Neural cell (in vitro differentiated cells): ENCODE measurements at regions not wholly inside any gene's neighbourhood (a gene's known extent, or its start where the extent isn't known, plus 50 kb on each side); places are given as distances from the start of the nearest gene placed in this dataset.

ENCODE experiments used
- H2AFZ ChIP-seq: fragments of 200-600, 300-800 bp; sonication (generic), shearing (Covaris generic); 2 replicates; pipeline ENCODE4 v1.6.0; 2014; ENCODE audit warnings: low read depth, mild to moderate bottlenecking, antibody characterized with exemption, low read length, moderate library complexity
- H3F3A ChIP-seq: fragments of 200-600 bp; shearing (Covaris generic); 2 replicates; pipeline ENCODE4 v1.6.1; 2016; ENCODE audit warnings: mild to moderate bottlenecking, moderate library complexity, mixed read lengths, antibody characterized with exemption, low read length; ENCODE audit not compliant: insufficient read depth, poor library complexity, severe bottlenecking
- H3K27ac ChIP-seq: fragments of 200-600, 300-800 bp; sonication (generic), shearing (Covaris generic); 2 replicates; pipeline ENCODE4 v1.5.1; 2014; ENCODE audit warnings: mild to moderate bottlenecking, low read length, moderate library complexity
- H3K27me3 ChIP-seq: fragments of 300-800, 200-600 bp; sonication (generic), shearing (Covaris generic); 2 replicates; pipeline ENCODE4 v1.6.0; 2014; ENCODE audit warnings: mild to moderate bottlenecking, low read depth, low read length, moderate library complexity; ENCODE audit not compliant: insufficient read depth
- H3K36me3 ChIP-seq: fragments of 300-800, 200-600 bp; sonication (generic), shearing (Covaris generic); 2 replicates; pipeline ENCODE4 v1.5.1; 2014; ENCODE audit warnings: mild to moderate bottlenecking, antibody characterized with exemption, low read length, moderate library complexity; ENCODE audit not compliant: insufficient read depth
- H3K4me2 ChIP-seq: fragments of 300-800, 200-600 bp; sonication (generic), shearing (Covaris generic); 2 replicates; pipeline ENCODE4 v1.6.0; 2014; ENCODE audit warnings: mild to moderate bottlenecking, low read length
- H3K4me3 ChIP-seq: fragments of 300-800, 200-600 bp; sonication (generic), shearing (Covaris generic); 2 replicates; pipeline ENCODE4 v1.5.1; 2014; ENCODE audit warnings: mild to moderate bottlenecking, low read length, moderate library complexity
- H3K79me2 ChIP-seq: fragments of 200-600 bp; shearing (Covaris generic); replicated peaks from 2 replicates; pipeline ENCODE4 v1.6.0; 2014; ENCODE audit warnings: mild to moderate bottlenecking, low read length, moderate library complexity; ENCODE audit not compliant: insufficient read depth
- H3K9ac ChIP-seq: fragments of 300-800, 200-600 bp; sonication (generic), shearing (Covaris generic); 2 replicates; pipeline ENCODE4 v1.6.1; 2016; ENCODE audit warnings: mild to moderate bottlenecking, low read length, mixed read lengths
- H3K9me2 ChIP-seq: fragments of 200-600 bp; shearing (Covaris generic); 2 replicates; pipeline ENCODE4 v1.6.1; 2016; ENCODE audit warnings: mild to moderate bottlenecking, low read length, mixed read lengths; ENCODE audit not compliant: insufficient read depth
- H3K9me3 ChIP-seq: fragments of 200-600, 300-800 bp; sonication (generic), shearing (Covaris generic); 2 replicates; pipeline ENCODE4 v1.6.1; 2016; ENCODE audit warnings: mild to moderate bottlenecking, mixed run types, low read length, moderate library complexity, mixed read lengths
- H4K20me1 ChIP-seq: fragments of 200-600 bp; shearing (Covaris generic); 2 replicates; pipeline ENCODE4 v1.6.1; 2016; ENCODE audit warnings: mild to moderate bottlenecking, mixed run types; ENCODE audit not compliant: insufficient read depth
- CTCF ChIP-seq: fragments of 450-650 bp; IDR thresholded peaks from 2 replicates; pipeline ENCODE4 v1.5.1; 2014; ENCODE audit warnings: antibody characterized with exemption, mild to moderate bottlenecking, moderate library complexity; ENCODE audit not compliant: poor library complexity, severe bottlenecking
- EP300 ChIP-seq: fragments of 450-650 bp; conservative IDR thresholded peaks from 2 replicates; pipeline ENCODE4 v1.6.1; 2014; ENCODE audit warnings: antibody characterized with exemption, mild to moderate bottlenecking, moderate library complexity; ENCODE audit not compliant: poor library complexity, severe bottlenecking
- EZH2 ChIP-seq: fragments of 200-600, 300-800 bp; shearing (Covaris generic), sonication (generic); IDR thresholded peaks from 2 replicates; pipeline ENCODE4 v1.6.1; 2014; ENCODE audit warnings: antibody characterized with exemption, low read length, borderline replicate concordance, mild to moderate bottlenecking; ENCODE audit not compliant: insufficient read depth, poor library complexity, severe bottlenecking
- MXI1 ChIP-seq: fragments of 450-650 bp; conservative IDR thresholded peaks from 2 replicates; pipeline ENCODE4 v1.6.1; 2014; ENCODE audit warnings: antibody characterized with exemption, mild to moderate bottlenecking; ENCODE audit not compliant: poor library complexity, severe bottlenecking
- POLR2AphosphoS5 ChIP-seq: IDR thresholded peaks from 2 replicates; pipeline ENCODE4 v1.6.1; 2012
- RAD21 ChIP-seq: fragments of 450-650 bp; conservative IDR thresholded peaks from 2 replicates; pipeline ENCODE4 v1.6.1; 2014; ENCODE audit warnings: antibody characterized with exemption, mild to moderate bottlenecking, moderate library complexity
- REST ChIP-seq: IDR thresholded peaks from 2 replicates; pipeline ENCODE4 v1.6.1; 2012; ENCODE audit warnings: borderline replicate concordance
- SMC3 ChIP-seq: fragments of 450-650 bp; conservative IDR thresholded peaks from 2 replicates; pipeline ENCODE4 v1.6.1; 2014; ENCODE audit warnings: antibody characterized with exemption, mild to moderate bottlenecking, moderate library complexity; ENCODE audit not compliant: poor library complexity
- TAF1 ChIP-seq: IDR thresholded peaks from 2 replicates; pipeline ENCODE4 v1.6.1; 2012; ENCODE audit warnings: low read depth

GRCh38 chr5:126115059-126115629 lies 308.1 kb upstream of the GRAMD2B start:
- Histone ChIP-seq H4K20me1 (no peaks in the 10 kb centered on the region), H3K36me3 (no peaks in the 10 kb centered on the region), H3K79me2 (no peaks in the 10 kb centered on the region), H3K9me2 (no peaks in the 10 kb centered on the region), H3K27me3 (no peaks in the 10 kb centered on the region), H2AFZ (no peak overlapping the region), H3F3A (no peaks in the 10 kb centered on the region), H3K9me3 (no peaks in the 10 kb centered on the region), H3K4me3 (no peak overlapping the region), H3K27ac (no peak overlapping the region), H3K4me2 (no peak overlapping the region), H3K9ac (no peak overlapping the region)
- TF ChIP-seq POLR2AphosphoS5: no peak
- no peak for TF ChIP-seq SMC3
- TF ChIP-seq MXI1: no peak
- no peak for TF ChIP-seq RAD21
- no peak for TF ChIP-seq TAF1
- no peak for TF ChIP-seq EZH2
- TF ChIP-seq REST: no peak
- no peak for TF ChIP-seq CTCF
- no peak for TF ChIP-seq EP300

GRCh38 chr5:126117044-126117443 lies 306.2 kb upstream of the GRAMD2B start:
- H3K9me2 ChIP-seq: no peaks in the 10 kb centered on the region
- H3K27ac ChIP-seq: no peak overlapping the region
- H3F3A ChIP-seq: peaks cover 5% of the 10 kb centered on the region
- no peak overlapping the region for H3K9ac ChIP-seq
- no peak overlapping the region for H2AFZ ChIP-seq
- H3K4me3 ChIP-seq: no peak overlapping the region
- H3K27me3 ChIP-seq: no peaks in the 10 kb centered on the region
- H3K4me2 ChIP-seq: no peak overlapping the region
- no peaks in the 10 kb centered on the region for H4K20me1 ChIP-seq
- no peaks in the 10 kb centered on the region for H3K79me2 ChIP-seq
- H3K9me3 ChIP-seq: no peaks in the 10 kb centered on the region
- no peak for TF ChIP-seq CTCF
- peak; percentile 30 for TF ChIP-seq POLR2AphosphoS5
- TF ChIP-seq REST: no peak
- TF ChIP-seq EP300: peak; percentile 39
- no peak for TF ChIP-seq TAF1
- TF ChIP-seq SMC3: no peak
- H3K36me3 ChIP-seq: no peaks in the 10 kb centered on the region
